ENCODE measurements at regions not wholly inside any gene's neighbourhood (a gene's known extent, or its start where the extent isn't known, plus 50 kb on each side); places are given as distances from the start of the nearest gene placed in this dataset.
"Not testable (repeated sequence)": the region's sequence is repeated elsewhere in the genome, so short reads cannot be mapped to it uniquely, and the experiment has no call there.

DNA sequence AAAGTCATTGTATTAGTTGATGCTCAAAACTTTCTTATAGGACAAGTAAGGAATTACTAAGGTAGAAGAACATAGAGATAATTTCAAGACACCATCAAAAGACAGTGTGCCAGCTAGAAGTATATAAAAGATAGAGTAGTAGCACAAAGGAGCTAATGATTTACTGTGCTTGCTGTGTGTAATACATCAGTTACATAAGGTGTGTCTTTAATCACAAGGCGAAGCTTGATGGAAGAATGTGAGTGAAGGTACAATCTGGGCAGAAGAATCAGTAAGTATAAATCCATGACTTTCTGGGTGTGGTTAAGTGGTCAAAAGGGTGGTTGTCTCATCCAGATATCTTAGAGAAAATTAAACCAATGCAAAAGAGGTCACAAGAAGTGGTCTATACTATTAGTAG is 95.1 kb upstream of the BOD1L1 start:
- no peaks in the 10 kb centered on the region for H3K36me3 ChIP-seq (ENCODE audit: insufficient read depth, low read length)
- H3K4me3 ChIP-seq (ENCODE audit: low read length) = no peak overlapping the region
- CTCF ChIA-PET = no interaction called here
- Mint-ChIP-seq H3K27ac (no peak overlapping the region), H3K4me3 (no peak overlapping the region), H3K9me3 (peaks cover 0 to 4% (median 0%) of the 10 kb centered on the region in 5 donors), H3K4me1 (no peaks in the 10 kb centered on the region), H3K27me3 (peaks cover 0 to 4% of the 10 kb centered on the region in 2 donors), H3K36me3 (no peaks in the 10 kb centered on the region)
- no peaks in the 10 kb centered on the region for H3K9me3 ChIP-seq (ENCODE audit: low read length)
- no peak for DNase-seq
- H3K4me1 ChIP-seq (ENCODE audit: insufficient read depth, low read length) = no peaks in the 10 kb centered on the region
- no peak overlapping the region for H3K27ac ChIP-seq (ENCODE audit: low read depth, low read length)
- no peaks in the 10 kb centered on the region for H3K27me3 ChIP-seq (ENCODE audit: insufficient read depth, low read length, poor library complexity, severe bottlenecking)
- POLR2A ChIA-PET = no interaction called here

DNA sequence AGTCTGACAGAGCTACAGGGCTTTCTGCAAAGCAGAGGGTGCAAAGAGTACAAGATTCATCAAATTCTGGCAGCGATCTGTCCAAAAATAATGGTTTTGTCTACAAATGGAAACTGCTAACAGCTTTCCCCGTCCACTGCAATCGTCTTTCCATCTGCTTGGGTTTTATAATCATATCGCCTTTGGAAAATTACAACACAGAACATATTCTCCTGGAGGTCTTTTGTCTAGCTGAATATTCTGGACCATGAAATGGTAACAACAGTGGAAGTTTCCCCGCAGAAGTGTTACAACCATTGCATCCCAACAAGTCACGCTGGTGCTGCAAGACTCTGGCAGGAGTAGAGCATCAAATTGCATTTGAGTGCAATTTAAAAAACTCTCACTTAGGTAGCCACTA is 101.2 kb upstream of the BOD1L1 start:
- DNase-seq = no peak
- Histone ChIP-seq H3K36me3 (ENCODE audit: insufficient read depth, low read length) (no peaks in the 10 kb centered on the region), H3K4me3 (ENCODE audit: low read length) (no peak overlapping the region), H3K27me3 (ENCODE audit: insufficient read depth, low read length, poor library complexity, severe bottlenecking) (no peaks in the 10 kb centered on the region), H3K9me3 (ENCODE audit: low read length) (no peaks in the 10 kb centered on the region), H3K27ac (ENCODE audit: low read depth, low read length) (no peak overlapping the region), H3K4me1 (ENCODE audit: insufficient read depth, low read length) (no peaks in the 10 kb centered on the region)
- Mint-ChIP-seq H3K27me3 (peaks cover 4 to 9% of the 10 kb centered on the region in 2 donors), H3K4me1 (no peaks in the 10 kb centered on the region), H3K9me3 (peaks cover 0 to 6% (median 0%) of the 10 kb centered on the region in 5 donors), H3K4me3 (no peak overlapping the region), H3K27ac (no peak overlapping the region), H3K36me3 (no peaks in the 10 kb centered on the region)
- ChIA-PET CTCF (no interaction called here), POLR2A (no interaction called here)

DNA sequence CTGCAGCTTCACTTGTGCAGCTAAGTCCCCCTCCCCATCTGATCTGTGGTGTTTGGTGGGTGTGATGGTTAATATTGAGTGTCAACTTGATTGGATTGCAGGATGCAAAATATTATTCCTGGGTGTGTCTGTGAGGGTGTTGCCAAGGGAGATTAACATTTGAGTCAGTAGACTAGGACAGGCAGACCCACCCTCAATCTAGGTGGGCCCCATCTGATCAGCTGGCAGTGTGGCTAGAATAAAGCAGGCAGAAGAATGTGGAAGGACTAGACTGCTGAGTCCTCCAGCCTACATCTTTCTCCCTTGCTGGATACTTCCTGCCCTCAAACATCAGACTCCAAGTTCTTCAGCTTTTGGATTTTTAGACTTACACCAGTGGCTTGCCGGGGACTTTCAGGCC is 103.5 kb upstream of the BOD1L1 start:
- CTCF ChIA-PET = no interaction called here
- Mint-ChIP-seq H3K4me1 (no peaks in the 10 kb centered on the region), H3K36me3 (no peaks in the 10 kb centered on the region), H3K9me3 (peaks cover 0 to 2% (median 0%) of the 10 kb centered on the region in 5 donors), H3K27ac (no peak overlapping the region), H3K27me3 (peaks cover 4 to 8% of the 10 kb centered on the region in 2 donors), H3K4me3 (no peak overlapping the region)
- no peaks in the 10 kb centered on the region for H3K36me3 ChIP-seq (ENCODE audit: insufficient read depth, low read length)
- no peak overlapping the region for H3K27ac ChIP-seq (ENCODE audit: low read depth, low read length)
- H3K4me3 ChIP-seq (ENCODE audit: low read length) = no peak overlapping the region
- no peaks in the 10 kb centered on the region for H3K9me3 ChIP-seq (ENCODE audit: low read length)
- no peaks in the 10 kb centered on the region for H3K4me1 ChIP-seq (ENCODE audit: insufficient read depth, low read length)
- POLR2A ChIA-PET = no interaction called here
- DNase-seq = no peak
- H3K27me3 ChIP-seq (ENCODE audit: insufficient read depth, low read length, poor library complexity, severe bottlenecking) = no peaks in the 10 kb centered on the region

DNA sequence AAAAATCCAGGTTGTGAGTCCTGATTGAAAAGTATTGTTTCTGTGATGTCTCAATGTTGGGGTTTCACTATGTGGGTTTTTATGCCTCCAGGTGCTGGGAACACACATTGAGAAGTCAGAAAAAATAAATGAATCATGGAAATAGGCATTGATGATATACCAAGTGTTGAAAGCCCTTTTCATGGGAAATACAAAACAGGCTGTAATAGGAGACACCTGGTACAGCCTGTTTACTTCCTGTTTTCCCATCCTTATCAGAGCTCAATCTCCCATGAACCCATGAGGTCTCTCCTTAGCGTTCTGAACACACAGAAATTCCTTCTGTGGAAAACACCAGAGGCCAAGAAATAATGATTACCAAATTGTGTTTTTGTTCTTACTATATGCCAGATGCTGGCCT is 106.3 kb upstream of the BOD1L1 start:
- H3K36me3 ChIP-seq (ENCODE audit: insufficient read depth, low read length) = no peaks in the 10 kb centered on the region
- CTCF ChIA-PET = no interaction called here

DNA sequence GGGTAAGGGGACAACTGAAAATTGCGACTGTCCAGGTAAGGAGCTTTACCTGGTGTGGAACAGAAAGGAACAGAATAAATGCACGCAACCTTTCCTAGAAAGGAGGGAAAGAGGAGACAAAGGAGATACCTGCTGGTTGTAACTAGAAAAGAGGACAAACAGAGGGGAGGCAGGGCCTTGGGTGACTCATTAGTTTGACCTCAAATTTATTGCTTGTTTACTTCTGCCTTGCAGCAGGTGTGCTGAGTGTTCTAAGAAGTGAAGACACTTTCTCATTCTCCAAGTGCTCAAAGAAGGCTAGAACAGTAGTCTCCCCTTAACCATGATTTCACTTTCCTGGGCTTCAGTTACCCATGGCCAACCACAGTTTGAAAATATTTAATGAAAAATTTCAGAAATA is 123.1 kb upstream of the BOD1L1 start:
- Histone ChIP-seq H3K36me3 (ENCODE audit: insufficient read depth, low read length) (no peaks in the 10 kb centered on the region), H3K4me1 (ENCODE audit: insufficient read depth, low read length) (no peaks in the 10 kb centered on the region), H3K4me3 (ENCODE audit: low read length) (no peak overlapping the region), H3K27me3 (ENCODE audit: insufficient read depth, low read length, poor library complexity, severe bottlenecking) (no peaks in the 10 kb centered on the region), H3K27ac (ENCODE audit: low read depth, low read length) (no peak overlapping the region), H3K9me3 (ENCODE audit: low read length) (no peaks in the 10 kb centered on the region)
- H3K9me3 Mint-ChIP-seq = peaks cover 0 to 5% (median under 1%) of the 10 kb centered on the region in 5 donors
- no peaks in the 10 kb centered on the region for H3K4me1 Mint-ChIP-seq
- H3K36me3 Mint-ChIP-seq = no peaks in the 10 kb centered on the region
- no peak overlapping the region for H3K27ac Mint-ChIP-seq
- CTCF ChIA-PET = no interaction called here
- DNase-seq = no peak
- H3K27me3 Mint-ChIP-seq = peaks cover 0 to 6% of the 10 kb centered on the region in 2 donors
- no peak overlapping the region for H3K4me3 Mint-ChIP-seq
- POLR2A ChIA-PET = no interaction called here

More for the DNA sequence above, 106.3 kb upstream of the BOD1L1 start:
- H3K4me1 Mint-ChIP-seq = no peaks in the 10 kb centered on the region
- no peak overlapping the region for H3K27ac Mint-ChIP-seq
- DNase-seq = no peak
- no peaks in the 10 kb centered on the region for H3K27me3 ChIP-seq (ENCODE audit: insufficient read depth, low read length, poor library complexity, severe bottlenecking)
- no peak overlapping the region for H3K4me3 Mint-ChIP-seq
- no peaks in the 10 kb centered on the region for H3K36me3 Mint-ChIP-seq
- H3K9me3 Mint-ChIP-seq = peaks cover 0 to 2% (median 0%) of the 10 kb centered on the region in 5 donors
- H3K27ac ChIP-seq (ENCODE audit: low read depth, low read length) = no peak overlapping the region
- H3K27me3 Mint-ChIP-seq = peaks cover 4 to 8% of the 10 kb centered on the region in 2 donors
- H3K4me3 ChIP-seq (ENCODE audit: low read length) = no peak overlapping the region
- POLR2A ChIA-PET = no interaction called here
- no peaks in the 10 kb centered on the region for H3K4me1 ChIP-seq (ENCODE audit: insufficient read depth, low read length)
- no peaks in the 10 kb centered on the region for H3K9me3 ChIP-seq (ENCODE audit: low read length)

DNA sequence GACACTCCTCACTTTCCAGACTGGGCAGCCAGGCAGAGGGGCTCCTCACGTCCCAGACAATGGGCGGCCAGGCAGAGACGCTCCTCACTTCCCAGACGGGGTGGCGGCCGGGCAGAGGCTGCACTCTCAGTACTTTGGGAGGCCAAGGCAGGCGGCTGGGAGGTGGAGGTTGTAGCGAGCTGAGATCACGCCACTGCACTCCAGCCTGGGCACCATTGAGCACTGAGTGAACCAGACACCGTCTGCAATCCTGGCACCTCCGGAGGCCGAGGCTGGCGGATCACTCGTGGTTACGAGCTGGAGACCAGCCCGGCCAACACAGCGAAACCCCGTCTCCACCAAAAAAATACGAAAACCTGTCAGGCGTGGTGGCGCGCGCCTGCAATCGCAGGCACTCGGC is 134.1 kb upstream of the BOD1L1 start:
- H3K27me3 Mint-ChIP-seq; H3K9me3 ChIP-seq (ENCODE audit: low read length); H3K4me3 Mint-ChIP-seq; H3K4me1 Mint-ChIP-seq; POLR2A ChIA-PET; H3K27me3 ChIP-seq (ENCODE audit: insufficient read depth, low read length, poor library complexity, severe bottlenecking); H3K27ac ChIP-seq (ENCODE audit: low read depth, low read length); H3K27ac Mint-ChIP-seq; H3K4me3 ChIP-seq (ENCODE audit: low read length); DNase-seq; CTCF ChIA-PET; H3K4me1 ChIP-seq (ENCODE audit: insufficient read depth, low read length); H3K36me3 Mint-ChIP-seq; H3K36me3 ChIP-seq (ENCODE audit: insufficient read depth, low read length): not testable (repeated sequence)
- peaks cover 11 to 35% (median 16%) of the 10 kb centered on the region in 5 donors for H3K9me3 Mint-ChIP-seq

DNA sequence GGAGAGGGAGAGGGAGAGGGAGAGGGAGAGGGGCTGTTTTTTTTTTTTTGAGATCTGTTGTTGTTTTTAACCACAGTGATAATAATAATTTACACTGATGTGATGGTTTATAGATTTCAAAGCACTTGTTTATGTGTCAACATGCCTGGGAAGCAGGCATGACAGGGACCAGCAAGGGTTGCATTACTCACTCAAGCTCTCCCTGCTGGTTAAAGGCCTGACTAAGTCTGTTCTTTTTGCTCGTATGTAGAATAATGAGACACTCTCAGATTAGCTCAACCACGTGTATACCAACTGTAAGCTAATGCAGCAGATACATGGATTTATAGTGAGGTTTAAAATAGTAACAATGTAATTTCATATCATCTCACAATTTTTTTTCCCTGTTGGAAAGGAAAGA is 134.6 kb upstream of the BOD1L1 start:
- Mint-ChIP-seq H3K4me3 (no peak overlapping the region), H3K27ac (no peak overlapping the region), H3K27me3 (no peaks in the 10 kb centered on the region), H3K36me3 (peaks cover 0 to 3% (median 2%) of the 10 kb centered on the region in 3 donors), H3K9me3 (peaks cover 11 to 30% (median 13%) of the 10 kb centered on the region in 5 donors), H3K4me1 (no peaks in the 10 kb centered on the region)
- Histone ChIP-seq H3K36me3 (ENCODE audit: insufficient read depth, low read length) (no peaks in the 10 kb centered on the region), H3K27ac (ENCODE audit: low read depth, low read length) (no peak overlapping the region), H3K4me1 (ENCODE audit: insufficient read depth, low read length) (no peaks in the 10 kb centered on the region), H3K4me3 (ENCODE audit: low read length) (no peak overlapping the region), H3K9me3 (ENCODE audit: low read length) (no peaks in the 10 kb centered on the region), H3K27me3 (ENCODE audit: insufficient read depth, low read length, poor library complexity, severe bottlenecking) (no peaks in the 10 kb centered on the region)
- CTCF ChIA-PET = no interaction called here
- POLR2A ChIA-PET = no interaction called here
- no peak for DNase-seq

DNA sequence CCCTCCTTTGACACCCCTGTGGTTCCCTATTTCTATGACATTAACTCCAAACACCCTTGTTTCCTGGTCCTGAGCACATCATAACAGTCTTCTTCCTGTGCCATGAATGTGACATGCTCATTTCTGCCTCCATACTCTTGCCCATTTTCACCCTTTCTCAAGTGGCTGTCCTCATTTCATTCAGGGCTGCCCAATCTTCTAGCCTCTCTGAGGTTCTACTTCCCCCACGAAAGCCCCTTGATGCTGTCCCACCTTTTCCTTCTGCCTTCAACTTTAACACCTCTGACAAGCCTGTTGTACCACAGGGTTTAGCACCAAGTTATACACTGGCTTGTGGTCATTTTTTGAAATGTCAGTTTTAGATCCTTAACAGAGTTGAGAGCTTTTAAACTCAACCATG is 136.2 kb upstream of the BOD1L1 start:
- H3K4me3 Mint-ChIP-seq = no peak overlapping the region
- Histone ChIP-seq H3K9me3 (ENCODE audit: low read length) (no peaks in the 10 kb centered on the region), H3K36me3 (ENCODE audit: insufficient read depth, low read length) (no peaks in the 10 kb centered on the region), H3K27ac (ENCODE audit: low read depth, low read length) (no peak overlapping the region), H3K27me3 (ENCODE audit: insufficient read depth, low read length, poor library complexity, severe bottlenecking) (no peaks in the 10 kb centered on the region), H3K4me3 (ENCODE audit: low read length) (no peak overlapping the region), H3K4me1 (ENCODE audit: insufficient read depth, low read length) (no peaks in the 10 kb centered on the region)
- ChIA-PET POLR2A (no interaction called here), CTCF (no interaction called here)
- no peaks in the 10 kb centered on the region for H3K4me1 Mint-ChIP-seq
- peaks cover 4 to 22% (median 10%) of the 10 kb centered on the region in 5 donors for H3K9me3 Mint-ChIP-seq
- DNase-seq = no peak
- H3K36me3 Mint-ChIP-seq = peaks cover 0 to 3% (median 1%) of the 10 kb centered on the region in 3 donors
- no peak overlapping the region for H3K27ac Mint-ChIP-seq
- no peaks in the 10 kb centered on the region for H3K27me3 Mint-ChIP-seq

DNA sequence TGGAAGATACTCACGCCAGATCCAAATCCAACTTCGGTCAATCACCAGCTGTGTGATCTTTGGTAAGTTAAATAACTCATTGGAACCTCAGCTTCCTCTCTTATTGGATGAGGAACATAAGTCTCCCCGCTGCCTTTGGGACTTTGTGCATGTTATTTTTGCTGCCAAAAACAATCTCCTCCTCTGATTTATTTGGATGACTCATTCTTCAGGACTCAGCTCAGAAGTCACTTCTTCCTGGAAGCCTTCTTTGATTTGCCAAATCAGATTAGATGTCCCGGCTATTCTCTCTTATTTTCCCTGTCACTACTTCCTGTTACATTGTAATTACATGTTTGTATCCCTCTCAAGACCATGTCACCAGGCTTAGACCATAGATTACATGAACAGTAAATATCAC is 138.0 kb upstream of the BOD1L1 start:
- DNase-seq = no peak
- Mint-ChIP-seq H3K9me3 (peaks cover 2 to 13% (median 7%) of the 10 kb centered on the region in 5 donors), H3K4me1 (no peaks in the 10 kb centered on the region), H3K36me3 (no peaks in the 10 kb centered on the region), H3K27me3 (no peaks in the 10 kb centered on the region), H3K4me3 (no peak overlapping the region), H3K27ac (no peak overlapping the region)
- H3K9me3 ChIP-seq (ENCODE audit: low read length) = no peaks in the 10 kb centered on the region
- POLR2A ChIA-PET = no interaction called here
- no peaks in the 10 kb centered on the region for H3K4me1 ChIP-seq (ENCODE audit: insufficient read depth, low read length)
- CTCF ChIA-PET = no interaction called here
- no peaks in the 10 kb centered on the region for H3K27me3 ChIP-seq (ENCODE audit: insufficient read depth, low read length, poor library complexity, severe bottlenecking)
- no peaks in the 10 kb centered on the region for H3K36me3 ChIP-seq (ENCODE audit: insufficient read depth, low read length)
- H3K27ac ChIP-seq (ENCODE audit: low read depth, low read length) = no peak overlapping the region
- H3K4me3 ChIP-seq (ENCODE audit: low read length) = no peak overlapping the region

Data from CD8-positive, alpha-beta memory T cell (primary cell).